Activated CD4-positive, alpha-beta T cell treated with anti-CD3 and anti-CD28 coated beads, Interleukin-2, amount 50 U/mL, for 4 hours (primary cell): ENCODE measurements at regions not wholly inside any gene's neighbourhood (a gene's known extent, or its start where the extent isn't known, plus 50 kb on each side); places are given as distances from the start of the nearest gene placed in this dataset.

Experiments used
- DNase-seq, 2 experiments: peaks; one replicate each; pipeline ENCODE4 v3.0.0-alpha.2; 2020

DNA sequence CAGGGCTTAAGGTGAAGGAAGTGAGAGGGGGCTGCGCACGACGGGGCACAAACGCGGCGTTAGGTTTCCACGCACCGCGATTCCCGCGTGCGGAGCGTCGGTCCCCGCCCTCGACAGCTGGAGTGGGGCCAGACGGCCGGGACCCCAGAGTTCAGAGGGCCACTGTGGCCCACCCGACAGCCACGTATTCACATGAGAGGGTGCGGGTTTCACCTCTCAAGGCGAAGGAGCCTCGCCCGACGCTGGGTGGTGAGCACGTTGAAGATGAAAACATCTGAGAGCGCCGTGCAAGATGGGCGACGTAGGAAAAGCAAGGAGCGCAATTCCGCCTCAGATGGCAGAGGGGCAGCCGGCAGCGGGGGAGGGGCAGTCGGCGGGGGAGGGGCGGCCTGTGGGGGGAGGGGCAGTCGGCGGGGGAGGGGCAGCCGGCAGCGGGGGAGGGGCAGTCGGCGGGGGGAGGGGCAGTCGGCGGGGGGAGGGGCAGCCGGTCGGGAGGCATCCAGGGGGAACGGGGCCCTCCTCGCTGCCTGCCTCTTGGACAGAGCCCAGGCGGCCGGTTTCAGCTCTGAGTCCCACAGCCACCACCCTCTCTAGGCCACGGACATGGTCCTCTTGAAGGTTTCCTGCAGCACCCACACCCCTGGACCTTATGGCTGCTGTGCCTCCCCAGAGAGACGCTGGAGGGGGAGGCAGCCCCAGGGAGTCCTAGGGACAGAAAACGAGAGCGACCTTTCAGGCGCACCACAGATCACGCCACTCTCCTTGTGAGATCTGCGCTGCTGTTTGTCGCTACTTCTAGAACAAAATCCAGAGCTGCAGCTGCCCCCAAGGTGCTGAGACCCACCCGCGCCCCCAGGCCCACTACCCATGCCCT lies 113.7 kb downstream of the DLL1 start:
- DNase-seq, result no peak

DNA sequence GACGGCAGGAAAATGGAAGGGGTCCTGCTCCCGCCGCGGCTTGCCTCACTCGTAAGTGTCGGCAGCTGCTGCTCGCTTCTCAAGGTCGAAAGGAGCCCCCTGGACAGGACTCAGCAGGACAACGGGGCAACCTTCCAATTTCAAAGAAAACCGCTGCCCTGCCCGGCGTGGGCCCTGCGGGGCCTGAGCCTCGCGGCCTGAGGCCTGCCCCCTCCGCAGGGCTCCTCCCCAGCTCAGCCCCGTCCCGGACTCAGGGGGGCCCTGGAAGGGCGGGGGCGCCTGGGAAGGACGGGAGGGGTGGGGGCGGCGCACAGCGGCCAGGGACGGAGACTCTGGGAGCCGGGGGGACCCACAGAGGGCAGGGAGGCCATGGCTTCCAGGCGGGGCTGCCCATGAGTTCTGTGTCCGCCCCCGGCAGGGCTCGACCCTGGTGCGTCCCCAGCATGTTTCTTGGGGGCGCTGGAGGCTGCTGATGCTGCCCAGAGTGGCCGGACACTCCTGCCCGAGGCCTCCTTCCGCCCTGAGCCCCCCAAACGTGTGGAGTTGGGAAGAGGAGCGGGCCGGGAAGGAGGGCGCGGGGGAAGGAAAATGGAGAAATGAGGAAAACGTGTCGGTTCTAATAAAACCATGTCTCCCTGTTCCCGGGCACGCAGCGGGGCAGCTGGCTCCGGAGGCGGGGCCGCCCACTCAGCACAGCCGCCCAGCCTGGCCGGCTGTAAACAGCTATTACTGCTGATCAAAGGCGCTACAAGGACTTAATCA lies 114.6 kb downstream of the DLL1 start:
- DNase-seq, result no peak

DNA sequence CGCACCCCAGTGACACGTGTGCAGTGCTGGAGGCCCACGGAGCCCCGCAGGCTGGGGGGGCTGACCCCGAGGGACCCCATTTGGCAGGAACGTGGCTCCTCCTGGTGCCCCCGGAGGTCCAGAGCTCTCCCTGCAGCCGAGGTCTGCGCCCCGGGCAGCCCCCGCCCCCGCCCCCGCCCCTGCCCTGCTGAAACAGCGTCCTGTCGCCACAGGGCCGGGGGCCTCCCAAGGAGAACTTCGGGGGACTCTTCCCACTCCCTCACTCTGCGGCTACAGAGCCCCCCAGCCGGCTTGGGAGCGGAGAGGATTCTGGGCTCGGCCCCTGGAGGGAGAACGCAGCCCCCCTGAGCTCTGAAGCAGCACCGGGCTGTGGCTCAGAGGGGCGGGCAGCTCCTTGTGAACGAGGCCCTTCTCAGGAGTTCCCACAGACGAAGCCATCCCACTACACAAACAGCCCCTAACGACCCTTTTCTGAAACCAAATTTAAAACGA lies 115.2 kb downstream of the DLL1 start:
- DNase-seq, result no peak

DNA sequence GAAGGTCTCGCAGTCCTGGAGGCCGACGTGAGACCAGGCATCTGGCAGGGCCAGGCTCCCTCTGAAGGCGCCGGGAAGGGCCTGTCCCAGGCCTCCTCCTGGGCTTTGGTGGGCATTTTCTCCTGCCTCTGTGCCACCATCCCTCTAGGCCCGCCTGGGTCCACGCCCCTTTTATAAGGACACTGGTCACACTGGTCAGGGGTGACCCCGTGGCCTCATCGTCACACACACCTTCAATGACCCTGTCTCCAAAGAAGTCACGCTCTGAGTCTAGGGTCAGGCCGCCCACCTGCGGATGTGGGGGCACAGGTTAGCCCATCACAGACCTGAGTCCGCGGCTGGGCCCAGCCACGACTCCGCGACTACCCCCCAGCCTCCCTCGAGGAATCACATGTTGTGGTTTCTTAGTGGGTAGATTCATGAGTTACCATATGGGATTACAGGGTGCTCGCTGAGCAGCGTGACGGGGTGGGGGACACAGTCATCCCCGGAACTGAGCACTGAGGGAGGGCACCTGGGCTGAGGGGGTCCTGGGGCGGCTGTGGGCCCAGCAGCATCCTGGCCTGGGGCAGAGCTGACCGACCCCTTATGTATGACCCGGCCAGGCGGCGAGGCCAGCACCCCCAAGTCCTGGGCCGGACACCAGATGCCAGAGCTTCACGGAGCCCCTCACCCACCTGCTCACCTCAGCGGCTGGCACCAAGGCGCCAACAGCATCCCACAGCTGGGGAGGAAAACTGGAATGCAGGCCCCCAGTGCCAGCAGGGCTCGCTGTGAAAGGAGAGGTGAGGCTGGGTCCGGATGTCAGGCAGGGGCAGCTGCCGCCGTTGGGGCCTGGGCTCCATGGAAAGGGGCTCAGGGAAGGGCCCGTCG lies 115.9 kb downstream of the DLL1 start:
- no peak for DNase-seq

DNA sequence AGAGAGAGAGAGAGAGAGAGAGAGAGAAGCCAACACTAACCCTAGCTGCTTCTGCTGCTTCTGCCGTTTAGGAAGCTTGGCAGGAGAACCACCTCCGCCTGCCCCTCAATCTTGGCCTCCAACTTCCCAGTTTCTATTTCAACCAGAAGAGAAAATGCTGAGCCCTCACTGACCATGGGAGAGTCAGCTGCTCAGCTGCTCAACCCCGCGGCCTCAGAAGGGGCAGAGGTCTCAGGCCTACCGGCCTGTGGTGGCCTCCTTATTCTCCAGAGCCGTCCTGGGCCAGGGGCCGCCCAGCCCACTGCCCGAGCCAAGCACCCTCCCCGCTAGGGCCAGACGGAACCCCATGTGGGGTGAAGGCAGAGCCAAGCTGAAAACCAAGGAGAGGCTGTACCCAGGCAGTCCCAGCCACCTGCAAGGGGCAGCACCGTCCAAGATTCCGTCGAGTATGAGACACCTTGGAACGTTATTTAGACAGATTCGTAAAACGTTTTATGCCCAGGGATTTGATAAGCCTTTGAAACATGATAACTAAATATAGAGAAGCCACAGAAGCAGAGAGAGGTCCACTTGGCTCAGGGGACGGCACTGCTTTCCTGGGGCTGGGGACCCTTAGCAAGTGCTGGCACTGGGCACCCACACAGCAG lies 116.6 kb downstream of the DLL1 start:
- no peak for DNase-seq

DNA sequence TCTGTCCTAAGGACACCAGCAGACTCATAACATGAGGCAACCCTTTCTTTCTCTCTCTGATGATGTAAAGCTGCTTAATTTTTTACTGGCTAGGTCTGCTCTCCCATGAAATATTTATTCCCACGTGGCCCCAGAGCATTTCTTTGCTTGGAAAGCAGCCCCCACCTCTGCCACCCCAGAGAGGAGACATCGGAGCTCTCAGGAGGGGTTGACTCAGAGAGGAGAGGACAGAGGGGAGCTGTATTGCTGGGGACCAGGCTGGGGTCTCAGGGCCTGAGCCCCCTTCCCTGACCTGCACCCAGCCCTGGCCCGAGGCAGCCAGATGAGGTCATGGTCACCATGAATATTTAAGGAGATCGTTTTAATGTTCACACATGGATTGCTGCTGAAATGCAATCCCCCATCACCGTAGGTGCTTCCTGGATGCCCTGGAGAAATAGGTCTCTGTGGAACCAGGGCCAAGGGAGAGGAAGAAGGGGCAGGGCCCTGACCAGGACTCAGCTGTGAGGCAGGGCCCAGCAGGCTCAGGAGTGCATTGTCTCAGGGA lies 117.5 kb downstream of the DLL1 start:
- no peak for DNase-seq

DNA sequence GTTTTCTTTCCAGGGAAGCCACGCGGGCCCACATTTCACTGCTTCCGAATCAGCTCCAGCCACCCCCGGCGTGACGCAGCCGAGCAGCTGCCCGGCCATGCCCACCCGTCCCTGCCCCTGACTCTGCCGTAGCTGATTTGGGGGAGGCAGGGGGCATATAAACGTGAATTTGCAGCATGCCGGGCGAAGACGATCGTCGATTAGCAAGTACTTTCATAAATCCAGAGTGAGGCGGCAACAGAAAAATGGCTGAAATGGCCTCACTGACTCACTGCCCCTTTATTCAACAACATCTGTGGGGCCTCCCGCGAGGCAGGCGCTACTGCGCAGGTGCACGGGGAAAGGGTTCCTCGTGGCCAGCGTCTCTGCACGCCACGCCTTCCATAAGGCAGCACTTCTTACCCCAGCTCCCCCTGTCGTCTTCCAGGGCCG lies 118.0 kb downstream of the DLL1 start:
- DNase-seq, result no peak

DNA sequence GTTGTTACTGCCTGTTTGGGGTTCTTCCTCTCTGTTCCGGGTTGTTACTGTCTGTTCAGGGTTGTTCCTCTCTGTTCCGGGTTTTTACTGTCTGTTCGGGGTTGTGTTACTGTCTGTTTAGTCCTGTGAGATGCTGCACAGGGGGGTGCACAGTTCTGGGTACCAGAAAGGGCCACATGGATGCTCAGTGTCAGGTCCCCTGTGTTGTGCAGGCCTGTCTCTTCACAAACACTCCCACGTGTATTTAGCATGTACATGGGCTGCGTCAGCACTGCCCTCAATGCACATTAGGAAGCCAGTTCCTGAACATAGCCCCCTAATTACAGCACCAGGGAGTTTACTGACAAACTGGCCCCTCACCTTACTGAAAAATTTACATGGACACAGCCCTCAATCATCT lies 118.5 kb downstream of the DLL1 start:
- DNase-seq, result no peak

DNA sequence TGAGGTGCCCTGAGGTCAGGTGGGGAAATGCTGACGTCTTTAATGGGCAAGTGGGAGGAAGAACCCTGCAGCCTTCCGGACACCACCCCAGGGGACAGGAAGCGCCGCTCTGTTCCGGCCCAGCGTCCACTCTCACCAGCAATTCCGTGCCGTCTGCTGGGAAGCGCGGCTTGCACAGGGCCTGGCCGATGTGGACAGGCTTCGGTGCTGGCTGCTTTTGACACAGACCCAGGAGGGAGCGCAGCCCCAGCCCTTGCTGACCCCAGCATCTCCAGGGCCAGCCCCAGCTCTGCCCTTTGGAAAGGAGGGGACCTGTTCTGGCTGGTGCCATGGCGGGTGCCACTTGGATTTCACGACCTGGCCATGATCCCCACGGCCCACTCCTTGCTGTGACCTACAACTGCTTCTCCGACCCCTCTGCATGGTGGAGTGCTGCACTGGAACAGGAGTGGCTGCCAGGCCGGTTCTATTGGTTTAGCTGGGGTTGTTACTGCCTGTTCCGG lies 123.2 kb downstream of the DLL1 start:
- no peak for DNase-seq

DNA sequence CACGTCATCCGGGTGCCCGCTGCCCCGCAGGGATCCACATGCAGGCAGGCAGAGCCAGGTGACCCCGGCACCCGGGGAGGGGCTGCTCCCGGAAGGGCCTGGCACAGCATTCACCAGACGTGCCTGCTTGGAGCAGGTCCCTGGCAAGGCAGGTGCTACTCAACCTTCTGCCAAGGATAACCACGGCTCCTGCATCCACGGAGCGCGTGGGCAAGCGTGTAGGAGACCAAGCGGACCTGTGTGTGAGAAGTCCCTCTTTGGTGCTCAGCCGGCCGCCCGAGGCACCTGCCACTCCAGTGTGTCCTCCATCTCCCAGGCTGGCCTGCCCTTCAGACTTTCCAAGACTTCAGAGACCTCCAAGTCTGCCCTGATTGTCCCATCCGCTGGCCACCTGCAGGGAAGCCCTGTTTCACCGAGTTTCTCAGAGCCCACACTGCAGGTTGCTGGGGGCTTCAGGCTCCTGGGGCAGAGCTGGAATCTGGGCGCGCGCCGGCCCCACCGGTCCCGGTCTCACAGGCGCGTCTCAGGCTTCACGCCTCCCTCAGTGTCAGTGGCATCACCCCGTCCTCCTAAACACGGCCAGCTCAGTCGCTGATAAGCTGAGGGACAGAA lies 124.3 kb downstream of the DLL1 start:
- no peak for DNase-seq

DNA sequence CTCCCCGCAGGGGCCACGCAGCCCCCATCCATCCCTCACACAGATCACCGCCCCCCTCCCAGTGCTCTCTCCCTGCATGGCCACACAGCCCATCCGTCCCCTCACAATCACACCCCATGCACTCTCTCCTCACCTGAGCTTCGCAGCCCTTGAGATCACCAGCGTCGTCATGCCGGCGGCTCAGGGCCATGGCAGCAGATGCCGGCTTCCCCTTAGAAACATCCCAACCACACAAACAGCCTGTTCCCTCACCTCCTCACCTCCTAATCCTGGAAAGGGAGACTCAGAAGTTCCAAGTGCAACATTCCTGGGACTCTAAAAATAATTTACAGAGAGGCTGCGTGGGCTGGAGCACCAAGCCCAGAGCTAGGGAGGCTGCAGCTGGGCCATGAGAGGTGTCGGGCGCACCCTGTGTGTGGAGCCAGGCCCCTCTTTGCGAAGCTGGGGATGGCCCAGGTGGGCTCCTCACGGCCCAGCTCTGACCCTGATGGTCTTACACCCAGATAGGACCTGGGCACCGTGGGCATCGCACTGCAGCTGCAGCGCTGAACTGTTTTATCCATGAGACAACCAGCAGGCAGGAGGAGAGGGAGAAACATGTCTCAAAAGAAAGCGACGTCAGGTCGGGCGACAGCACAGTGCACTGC lies 125.3 kb downstream of the DLL1 start:
- DNase-seq, result no peak

DNA sequence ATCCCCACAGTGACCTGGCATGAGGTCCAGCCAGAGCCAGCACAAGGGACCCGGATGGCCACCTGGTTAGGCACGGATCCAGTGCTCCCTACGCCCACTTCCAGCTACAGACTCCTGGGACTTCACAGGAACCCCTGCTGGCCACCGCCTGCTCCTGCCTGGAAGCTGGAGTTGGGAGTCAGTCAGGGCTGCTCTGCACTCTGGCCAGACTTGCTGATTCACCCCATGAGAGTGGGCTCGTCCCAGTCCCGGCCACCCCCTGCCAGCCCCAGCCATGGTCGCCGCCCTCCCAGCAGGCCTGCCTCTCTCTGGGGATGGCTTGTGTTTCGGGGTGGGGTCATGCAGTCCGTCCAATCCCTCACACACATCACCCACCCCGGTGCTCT lies 125.8 kb downstream of the DLL1 start:
- no peak for DNase-seq

DNA sequence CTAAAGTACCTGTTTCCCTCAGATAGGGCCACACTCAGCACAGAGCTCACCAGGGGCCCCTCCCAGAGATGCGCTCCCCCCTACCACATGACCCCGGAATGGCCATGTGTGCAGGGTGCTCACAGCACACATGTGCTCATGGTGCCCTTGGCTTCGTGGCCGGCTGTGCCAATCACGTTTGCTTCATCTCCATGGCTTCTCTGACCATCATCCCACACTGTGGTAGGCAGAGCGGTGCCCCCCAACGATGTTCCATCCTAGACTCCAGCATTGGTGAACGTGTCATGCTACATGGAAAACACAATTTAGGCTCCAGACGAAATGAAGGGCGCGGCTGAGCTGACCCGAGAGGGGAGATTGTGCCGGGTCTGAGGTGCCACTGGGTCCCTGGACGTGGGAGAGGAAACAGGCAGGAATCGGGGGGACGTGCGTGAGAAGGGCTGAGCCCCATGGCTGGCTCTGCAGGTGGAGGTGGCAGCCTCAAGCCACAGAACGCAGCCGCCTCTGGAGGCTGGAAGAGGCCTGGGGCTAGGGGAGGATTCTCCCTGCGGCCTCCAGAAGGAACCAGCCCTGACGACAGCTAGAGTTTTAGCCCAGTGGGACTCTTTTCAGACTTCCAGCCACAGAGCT lies 126.5 kb downstream of the DLL1 start:
- DNase-seq, result no peak

DNA sequence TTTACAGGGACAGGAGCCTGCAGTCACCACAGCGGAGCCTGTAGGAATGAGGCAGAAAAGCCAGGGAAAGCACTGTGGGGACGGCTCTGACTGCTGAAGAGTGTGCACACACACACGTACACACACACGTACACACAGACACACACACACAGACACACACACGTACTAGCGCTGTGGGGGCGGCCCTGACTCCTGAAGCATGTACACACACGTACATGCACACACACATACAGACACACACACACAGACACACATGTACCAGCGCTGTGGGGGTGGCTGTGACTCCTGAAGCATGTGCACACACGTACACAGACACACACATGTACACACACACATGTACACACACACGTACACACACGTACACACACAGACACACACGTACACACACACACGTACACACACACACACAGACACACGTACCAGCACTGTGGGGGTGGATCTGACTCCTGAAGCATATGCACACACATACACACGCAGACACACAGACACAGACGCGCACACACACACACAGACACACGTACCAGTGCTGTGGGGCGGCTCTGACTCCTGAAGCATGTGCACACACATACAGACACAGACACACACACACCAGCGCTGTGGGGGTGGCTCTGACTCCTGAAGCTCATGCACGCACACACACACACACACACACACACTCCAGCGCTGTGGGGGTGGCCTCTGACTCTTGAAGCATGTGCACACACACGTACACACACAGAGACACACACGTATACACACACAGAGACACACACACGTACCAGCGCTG lies 127.3 kb downstream of the DLL1 start:
- no peak for DNase-seq

DNA sequence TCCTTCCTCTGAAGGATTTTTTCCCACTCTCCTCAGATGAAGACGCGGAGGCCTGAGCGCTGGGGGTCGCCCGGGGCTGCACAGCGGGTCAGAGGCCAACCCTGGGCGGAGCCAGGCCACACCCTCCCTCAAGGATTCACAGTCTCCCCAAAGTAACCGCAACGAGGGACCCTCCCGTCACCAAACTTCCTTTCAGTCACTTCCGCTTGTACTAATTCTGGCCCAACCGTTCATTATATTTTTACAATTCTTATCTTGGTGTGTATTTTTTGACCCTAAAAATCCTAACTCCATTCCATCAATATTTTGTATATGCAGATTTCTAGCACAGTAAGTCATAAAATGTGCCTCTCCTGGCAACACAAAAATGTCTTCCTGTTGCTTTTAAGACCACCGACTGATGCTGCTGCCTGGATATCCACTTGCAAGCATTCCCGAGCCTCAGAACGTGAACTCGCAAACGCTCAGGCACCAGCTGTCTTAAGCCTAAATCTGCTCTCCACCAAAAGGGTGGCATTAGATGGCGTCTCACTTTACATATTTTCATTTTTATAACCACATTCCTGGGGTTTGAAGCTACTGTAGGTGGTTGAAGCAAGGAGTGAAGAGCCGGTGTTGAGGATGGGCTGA lies 128.0 kb downstream of the DLL1 start:
- no peak for DNase-seq

DNA sequence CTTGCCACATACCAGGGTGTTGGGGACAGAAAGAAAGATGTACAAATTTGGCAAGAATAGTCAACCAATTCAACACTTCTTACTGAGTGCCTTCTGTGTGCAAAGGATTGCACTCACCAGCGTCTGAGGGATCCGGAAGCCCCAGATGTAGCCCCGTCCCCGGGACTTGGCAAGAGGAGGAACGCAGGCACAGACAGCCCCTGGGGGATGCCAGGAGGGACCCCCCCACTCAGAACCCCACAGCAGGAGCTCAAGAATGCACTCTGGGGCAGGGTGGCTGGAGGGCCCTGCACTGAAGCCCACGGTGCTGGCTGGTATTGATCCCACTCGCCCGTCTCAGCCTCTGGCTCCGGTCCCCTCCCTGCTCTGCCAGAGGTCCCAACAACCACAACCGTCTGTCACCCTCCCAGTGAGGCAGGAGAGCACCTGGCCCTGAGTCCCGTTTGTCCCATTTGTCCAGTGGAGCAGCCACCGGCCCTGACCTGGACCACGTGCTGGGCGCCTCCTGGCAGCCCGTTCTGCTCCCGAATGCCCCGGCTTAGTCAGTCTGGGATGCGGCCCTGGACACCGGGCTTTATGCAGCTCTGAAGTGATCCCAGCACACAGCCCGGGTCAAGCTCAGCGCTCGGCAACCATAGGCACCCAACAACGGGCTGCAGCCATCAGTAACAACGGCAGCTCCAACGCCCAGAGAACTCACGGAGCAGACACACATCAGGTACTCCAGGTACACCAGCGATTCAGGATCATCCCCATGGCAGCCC lies 128.7 kb downstream of the DLL1 start:
- no peak for DNase-seq

DNA sequence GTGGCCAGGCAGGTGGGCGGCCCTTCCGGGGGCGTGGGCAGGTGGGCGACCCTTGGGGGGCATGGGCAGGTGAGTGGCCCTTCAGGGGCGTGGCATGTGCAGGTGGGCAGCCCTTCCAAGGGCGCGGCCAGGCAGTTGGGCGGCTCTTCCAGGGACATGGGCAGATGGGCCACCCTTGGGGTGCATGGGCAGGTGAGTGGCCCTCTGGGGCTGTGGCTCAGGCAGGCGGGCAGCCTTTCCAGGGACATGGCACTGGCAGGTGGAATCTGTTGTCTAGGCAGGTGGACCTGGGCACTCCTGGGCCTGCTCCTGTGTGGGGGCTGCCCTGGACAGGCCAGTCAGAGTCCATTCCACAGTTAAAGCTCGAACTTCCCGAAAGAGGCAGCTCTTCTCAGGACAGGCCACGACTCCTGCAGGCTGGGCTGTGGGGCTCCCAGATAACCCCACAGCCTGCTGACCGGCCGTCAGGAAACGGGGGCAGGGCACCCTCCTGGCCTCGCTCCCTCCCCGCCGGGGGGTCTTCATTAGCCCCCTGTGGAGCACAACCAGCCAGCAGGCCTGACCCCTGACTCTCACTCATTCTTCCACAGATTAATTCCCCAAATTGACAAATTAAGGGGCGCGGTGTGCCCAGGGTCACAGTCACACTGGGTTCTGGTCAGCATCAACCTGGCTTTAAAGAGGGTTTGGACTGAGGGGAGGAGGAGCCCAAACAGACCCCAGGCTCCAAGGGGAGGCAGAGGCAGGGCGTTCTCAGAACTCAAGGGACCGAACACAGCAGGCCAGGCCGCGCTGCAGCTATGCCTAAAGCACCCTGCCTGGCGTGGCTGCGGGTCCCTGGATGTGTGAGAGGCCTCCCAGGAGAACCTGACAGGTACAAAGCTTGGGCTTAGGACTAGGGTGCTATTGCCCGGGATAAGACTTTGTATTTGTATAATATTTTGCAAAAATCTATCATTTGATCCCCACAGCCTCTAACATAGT lies 130.0 kb downstream of the DLL1 start:
- DNase-seq, result no peak
